H9 (cell line): ENCODE measurements at regions not wholly inside any gene's neighbourhood (a gene's known extent, or its start where the extent isn't known, plus 50 kb on each side); places are given as distances from the start of the nearest gene placed in this dataset.

Experiments
- DNase-seq: peaks from one replicate; pipeline ENCODE4 v3.0.0-alpha.2; 2017
- H2AFZ ChIP-seq: one replicate; pipeline ENCODE4 v1.6.1; 2013; ENCODE audit warnings: mild to moderate bottlenecking, low read length, control low read depth, moderate library complexity
- H2AK5ac ChIP-seq: 2 replicates; pipeline ENCODE4 v1.6.1; 2013; ENCODE audit warnings: low read length, control low read depth, mixed read lengths; ENCODE audit not compliant: insufficient read length
- H2BK120ac ChIP-seq: one replicate; pipeline ENCODE4 v1.6.1; 2013; ENCODE audit warnings: low read depth, mild to moderate bottlenecking, low read length, control low read depth, inconsistent platforms; ENCODE audit not compliant: poor library complexity, severe bottlenecking
- H2BK12ac ChIP-seq: 2 replicates; pipeline ENCODE4 v1.6.1; 2013; ENCODE audit warnings: low read length, control low read depth, mixed read lengths, low read depth; ENCODE audit not compliant: insufficient read length
- H2BK15ac ChIP-seq: 2 replicates; pipeline ENCODE4 v1.6.1; 2013; ENCODE audit warnings: low read depth, low read length, control low read depth
- H2BK20ac ChIP-seq: one replicate; pipeline ENCODE4 v1.6.1; 2013; ENCODE audit warnings: low read depth, mild to moderate bottlenecking, low read length, control low read depth, inconsistent platforms; ENCODE audit not compliant: poor library complexity, severe bottlenecking
- H2BK5ac ChIP-seq: 2 replicates; pipeline ENCODE4 v1.6.1; 2013; ENCODE audit warnings: low read length, control low read depth, mixed read lengths; ENCODE audit not compliant: insufficient read length
- H3K14ac ChIP-seq: 2 replicates; pipeline ENCODE4 v1.6.1; 2013; ENCODE audit warnings: low read length, control low read depth; ENCODE audit not compliant: insufficient read depth
- H3K18ac ChIP-seq: 2 replicates; pipeline ENCODE4 v1.6.1; 2013; ENCODE audit warnings: low read depth, mild to moderate bottlenecking, mixed read lengths, low read length, control low read depth; ENCODE audit not compliant: insufficient read length
- H3K23ac ChIP-seq: 2 replicates; pipeline ENCODE4 v1.6.1; 2013; ENCODE audit warnings: low read length, control low read depth, mixed read lengths, low read depth; ENCODE audit not compliant: insufficient read length
- H3K23me2 ChIP-seq: 2 replicates; pipeline ENCODE4 v1.6.1; 2013; ENCODE audit warnings: low read depth, mild to moderate bottlenecking, mixed read lengths, low read length, control low read depth; ENCODE audit not compliant: insufficient read length, poor library complexity, severe bottlenecking
- H3K27ac ChIP-seq: 2 replicates; pipeline ENCODE4 v1.5.1; 2013; ENCODE audit warnings: low read length, control low read depth, mixed read lengths, low read depth; ENCODE audit not compliant: insufficient read length
- H3K27me3 ChIP-seq: 2 replicates; pipeline ENCODE4 v1.6.1; 2013; ENCODE audit warnings: low read length, control low read depth, inconsistent platforms; ENCODE audit not compliant: insufficient read depth
- H3K4ac ChIP-seq: 2 replicates; pipeline ENCODE4 v1.6.1; 2013; ENCODE audit warnings: low read depth, mild to moderate bottlenecking, control low read depth, inconsistent platforms, low read length, moderate library complexity
- H3K4me1 ChIP-seq: 2 replicates; pipeline ENCODE4 v1.6.1; 2013; ENCODE audit warnings: low read length, control low read depth, inconsistent platforms; ENCODE audit not compliant: insufficient read depth
- H3K4me2 ChIP-seq: 2 replicates; pipeline ENCODE4 v1.6.1; 2013; ENCODE audit warnings: low read length, control low read depth, mixed read lengths; ENCODE audit not compliant: insufficient read length, insufficient read depth
- H3K56ac ChIP-seq: 2 replicates; pipeline ENCODE4 v1.6.1; 2013; ENCODE audit warnings: low read depth, mild to moderate bottlenecking, mixed read lengths, low read length, control low read depth; ENCODE audit not compliant: insufficient read length
- H3K79me1 ChIP-seq: 2 replicates; pipeline ENCODE4 v1.6.1; 2013; ENCODE audit warnings: low read depth, mild to moderate bottlenecking, moderate library complexity, low read length, control low read depth, inconsistent platforms; ENCODE audit not compliant: insufficient read depth, poor library complexity, severe bottlenecking
- H3K79me2 ChIP-seq: 2 replicates; pipeline ENCODE4 v1.6.1; 2013; ENCODE audit warnings: low read length, control low read depth, inconsistent platforms; ENCODE audit not compliant: insufficient read depth
- H3K9ac ChIP-seq: 2 replicates; pipeline ENCODE4 v1.6.1; 2013; ENCODE audit warnings: low read length, control low read depth, mixed read lengths; ENCODE audit not compliant: insufficient read length; ENCODE audit errors: extremely low read depth
- H3K9me3 ChIP-seq: one replicate; pipeline ENCODE4 v1.6.1; 2013; ENCODE audit warnings: low read depth, low read length, inconsistent platforms; ENCODE audit not compliant: control insufficient read depth
- H3T11ph ChIP-seq: one replicate; pipeline ENCODE4 v1.6.1; 2013; ENCODE audit warnings: mild to moderate bottlenecking, low read length, control low read depth, inconsistent platforms
- H4K20me1 ChIP-seq: one replicate; pipeline ENCODE4 v1.6.1; 2013; ENCODE audit not compliant: control insufficient read depth, insufficient read length, insufficient read depth
- H4K5ac ChIP-seq: 2 replicates; pipeline ENCODE4 v1.6.1; 2013; ENCODE audit warnings: low read depth, mild to moderate bottlenecking, mixed read lengths, low read length, control low read depth; ENCODE audit not compliant: insufficient read length
- H4K8ac ChIP-seq: replicated peaks from 2 replicates; pipeline ENCODE4 v1.6.1; 2013; ENCODE audit warnings: low read length, control low read depth, mixed read lengths, low read depth; ENCODE audit not compliant: insufficient read length
- H4K91ac ChIP-seq: 2 replicates; pipeline ENCODE4 v1.6.1; 2013; ENCODE audit warnings: low read depth, mild to moderate bottlenecking, moderate library complexity, mixed read lengths, low read length, control low read depth; ENCODE audit not compliant: insufficient read length
- H3K27ac Mint-ChIP-seq, 3 experiments: 2 replicates in 2 of 3; 3 replicates in 1 of 3; pipeline ENCODE4 v1.8.0; 2020 to 2021; ENCODE audit warnings: mixed read lengths in 3 of 3, mild to moderate bottlenecking in 1 of 3, moderate library complexity in 1 of 3
- H3K27me3 Mint-ChIP-seq: 2 replicates; pipeline ENCODE4 v1.8.0; 2021; ENCODE audit warnings: low read depth, mild to moderate bottlenecking, moderate library complexity, mixed read lengths
- H3K36me3 Mint-ChIP-seq, 3 experiments: 2 replicates in 2 of 3; 3 replicates in 1 of 3; pipeline ENCODE4 v1.8.0; 2020 to 2021; ENCODE audit warnings: low read depth in 3 of 3, mixed read lengths in 3 of 3; ENCODE audit not compliant: insufficient read depth in 1 of 3
- H3K4me1 Mint-ChIP-seq, 2 experiments: 2 replicates each; pipeline ENCODE4 v1.8.0; 2020; ENCODE audit warnings: mixed read lengths in 2 of 2
- H3K4me3 Mint-ChIP-seq, 2 experiments: 2 replicates in 1 of 2; 3 replicates in 1 of 2; pipeline ENCODE4 v1.8.0; 2020 to 2021; ENCODE audit warnings: mild to moderate bottlenecking in 2 of 2, mixed read lengths in 2 of 2, moderate library complexity in 1 of 2
- H3K9me3 Mint-ChIP-seq, 2 experiments: 2 replicates in 1 of 2; 3 replicates in 1 of 2; pipeline ENCODE4 v1.8.0; 2020; ENCODE audit warnings: mild to moderate bottlenecking in 2 of 2, mixed read lengths in 2 of 2, moderate library complexity in 1 of 2
- CTCF ChIP-seq: fragments of 200-600 bp; sonication (generic); conservative IDR thresholded peaks from 3 replicates; pipeline ENCODE4 v1.8.0; 2021; ENCODE audit warnings: antibody characterized with exemption, mild to moderate bottlenecking
- WGBS: extraction: QIAGEN DNeasy Blood & Tissue Kit; methylation state at CpG from one replicate; pipeline ENCODE4 v1.1.7; 2013; ENCODE audit warnings: missing lambda C conversion rate, low lambda C conversion rate, mixed read lengths; ENCODE audit not compliant: insufficient read length; ENCODE audit errors: extremely low coverage; 5-methylcytosine and 5-hydroxymethylcytosine counted together

- Histone ChIP-seq H3K4ac (no peak overlapping the region), H3K23ac (no peak overlapping the region), H3K14ac (no peak overlapping the region), H4K5ac (no peak overlapping the region), H3K27me3 (no peaks in the 10 kb centered on the region), H3K9ac (no peak overlapping the region), H3K4me1 (no peaks in the 10 kb centered on the region), H4K8ac (no peak overlapping the region), H2AFZ (no peak overlapping the region), H2BK15ac (no peak overlapping the region), H3K4me2 (no peak overlapping the region), H3K23me2 (no peaks in the 10 kb centered on the region), H2BK12ac (no peak overlapping the region), H2BK120ac (no peak overlapping the region), H3K27ac (no peak overlapping the region), H4K20me1 (no peaks in the 10 kb centered on the region), H3K18ac (no peak overlapping the region), H3K79me1 (no peaks in the 10 kb centered on the region), H3K56ac (no peak overlapping the region), H3K9me3 (no peaks in the 10 kb centered on the region), H4K91ac (no peak overlapping the region), H2AK5ac (no peak overlapping the region), H3T11ph (no peak overlapping the region), H2BK20ac (no peak overlapping the region), H2BK5ac (no peak overlapping the region), H3K79me2 (no peaks in the 10 kb centered on the region)
- no CpG with 5 or more reads among the region's 3 CpGs for WGBS
- no peaks in the 10 kb centered on the region; a peak in 1 of 5 replicates for H3K9me3 Mint-ChIP-seq
- H3K4me1 Mint-ChIP-seq = peaks cover 7 to 9% of the 10 kb centered on the region in 2 experiments
- no peak overlapping the region for H3K4me3 Mint-ChIP-seq
- no peak for DNase-seq
- H3K36me3 Mint-ChIP-seq = no peaks in the 10 kb centered on the region
- H3K27me3 Mint-ChIP-seq = peaks cover 3% of the 10 kb centered on the region; the same call in 1 of the 2 replicates
- no peak overlapping the region for H3K27ac Mint-ChIP-seq
- TF ChIP-seq CTCF = no peak
Observed at GRCh38 chr2:5612666-5613065, 79.5 kb upstream of the SOX11 start.
